ENCODE measurements at regions not wholly inside any gene's neighbourhood (a gene's known extent, or its start where the extent isn't known, plus 50 kb on each side); places are given as distances from the start of the nearest gene placed in this dataset.
A peak's percentile ranks its signal among the peaks of the same experiment; 100 is the strongest.

DNA sequence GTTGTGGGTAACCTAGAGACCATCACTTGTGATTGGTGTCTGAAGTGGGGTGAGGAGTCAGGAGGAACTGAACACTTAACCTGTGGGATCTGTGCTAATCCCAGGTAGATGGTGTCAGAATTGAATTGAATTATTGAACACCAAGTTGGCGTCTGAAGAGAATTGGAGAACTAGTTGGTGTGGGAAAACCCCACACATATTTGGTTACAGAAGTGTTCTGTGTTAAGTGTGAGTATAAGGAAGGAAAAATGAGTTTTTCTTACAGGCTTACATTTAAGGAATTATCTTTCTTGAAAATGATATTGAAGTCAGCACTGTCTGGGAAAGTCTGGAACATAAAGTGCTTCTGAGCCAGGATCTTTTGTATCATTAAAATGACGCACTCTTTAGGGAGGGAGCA lies 182.9 kb upstream of the ECI2 start:
- no peak for DNase-seq
- intact Hi-C loops (cut with DNase I) = no loop called here

DNA sequence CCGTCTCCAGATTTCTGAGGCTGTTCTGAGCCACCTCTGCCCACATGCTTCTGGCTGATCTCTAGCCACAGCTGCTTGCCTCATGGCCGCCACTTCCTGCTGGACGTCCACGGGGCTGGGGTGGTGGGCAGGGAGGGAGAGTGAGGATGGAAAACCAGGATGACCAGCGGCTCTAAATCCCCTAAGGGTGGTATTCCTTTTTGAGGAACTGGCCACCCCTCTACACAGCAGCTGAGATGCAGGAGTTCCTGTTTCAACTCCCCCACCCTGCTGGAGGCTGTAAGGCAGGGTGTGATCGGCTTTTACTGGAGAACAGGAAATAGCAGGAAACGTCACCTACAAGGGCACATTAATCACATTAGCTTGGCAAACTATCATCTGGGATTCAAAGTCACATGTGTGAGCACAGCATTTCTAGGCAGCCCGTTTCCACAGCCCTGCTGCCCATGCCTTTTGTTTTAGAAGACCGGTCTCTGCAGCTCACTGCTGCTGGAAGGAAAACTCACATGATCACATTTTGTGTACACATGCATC lies 181.6 kb upstream of the ECI2 start:
- peak in 1 of 10 donors; percentile 84 for DNase-seq
- intact Hi-C loops (cut with DNase I) = no loop called here

DNA sequence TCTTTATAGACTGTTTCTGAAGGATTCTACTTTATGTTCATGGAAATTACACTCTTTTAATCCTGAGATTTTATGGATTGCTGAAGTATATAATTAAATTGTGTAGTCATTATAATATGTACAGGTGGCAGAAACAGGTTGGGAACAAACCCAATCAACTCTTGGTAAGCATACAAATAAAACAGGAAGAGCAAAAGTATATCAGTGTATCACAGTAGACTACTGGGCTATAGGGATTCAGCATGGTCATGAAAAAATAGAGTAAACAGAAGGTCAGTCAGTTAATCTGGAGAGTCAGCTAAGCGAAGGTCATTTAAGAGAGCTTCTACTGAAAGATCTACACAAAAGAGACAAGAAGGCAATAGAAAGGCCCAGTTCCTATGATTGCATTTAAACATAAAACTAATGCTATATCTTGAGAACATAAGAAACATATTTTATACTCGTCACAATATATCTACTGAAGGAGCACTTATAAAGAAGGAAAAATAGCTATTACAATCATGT lies 178.9 kb upstream of the ECI2 start:
- DNase-seq = no peak
- intact Hi-C loops (cut with DNase I) = no loop called here

DNA sequence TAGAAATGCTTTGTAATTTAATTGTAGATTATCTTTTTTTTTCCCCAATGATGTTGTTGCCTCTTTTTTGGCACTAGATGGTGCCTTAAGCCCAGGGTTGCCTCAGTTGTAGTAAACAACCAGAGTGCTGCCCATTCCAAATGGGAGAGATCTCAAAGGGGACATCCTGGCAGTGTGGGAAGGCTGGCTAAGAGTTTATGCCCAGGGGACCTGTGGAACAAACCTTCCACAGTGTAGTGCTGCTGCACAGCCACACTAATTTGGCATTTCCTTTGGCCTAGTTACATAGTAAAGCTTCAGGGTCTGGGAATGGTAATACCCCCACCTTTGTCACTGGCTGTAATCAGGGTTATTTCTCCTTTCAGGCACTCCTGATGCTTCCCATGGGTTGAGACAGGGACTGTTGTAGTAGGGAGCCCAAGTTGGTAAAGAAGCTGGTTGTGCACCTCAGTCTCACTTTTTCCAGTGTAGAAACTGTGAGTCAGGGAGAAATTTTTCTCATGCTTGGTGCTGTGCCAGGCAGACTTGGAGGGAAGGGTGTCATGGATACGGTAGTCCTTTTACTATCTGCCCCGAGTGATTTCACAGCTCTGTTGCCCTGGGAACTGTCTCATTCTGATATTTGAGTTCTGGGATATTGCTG lies 177.8 kb upstream of the ECI2 start:
- DNase-seq = no peak
- intact Hi-C loops (cut with DNase I) = no loop called here

DNA sequence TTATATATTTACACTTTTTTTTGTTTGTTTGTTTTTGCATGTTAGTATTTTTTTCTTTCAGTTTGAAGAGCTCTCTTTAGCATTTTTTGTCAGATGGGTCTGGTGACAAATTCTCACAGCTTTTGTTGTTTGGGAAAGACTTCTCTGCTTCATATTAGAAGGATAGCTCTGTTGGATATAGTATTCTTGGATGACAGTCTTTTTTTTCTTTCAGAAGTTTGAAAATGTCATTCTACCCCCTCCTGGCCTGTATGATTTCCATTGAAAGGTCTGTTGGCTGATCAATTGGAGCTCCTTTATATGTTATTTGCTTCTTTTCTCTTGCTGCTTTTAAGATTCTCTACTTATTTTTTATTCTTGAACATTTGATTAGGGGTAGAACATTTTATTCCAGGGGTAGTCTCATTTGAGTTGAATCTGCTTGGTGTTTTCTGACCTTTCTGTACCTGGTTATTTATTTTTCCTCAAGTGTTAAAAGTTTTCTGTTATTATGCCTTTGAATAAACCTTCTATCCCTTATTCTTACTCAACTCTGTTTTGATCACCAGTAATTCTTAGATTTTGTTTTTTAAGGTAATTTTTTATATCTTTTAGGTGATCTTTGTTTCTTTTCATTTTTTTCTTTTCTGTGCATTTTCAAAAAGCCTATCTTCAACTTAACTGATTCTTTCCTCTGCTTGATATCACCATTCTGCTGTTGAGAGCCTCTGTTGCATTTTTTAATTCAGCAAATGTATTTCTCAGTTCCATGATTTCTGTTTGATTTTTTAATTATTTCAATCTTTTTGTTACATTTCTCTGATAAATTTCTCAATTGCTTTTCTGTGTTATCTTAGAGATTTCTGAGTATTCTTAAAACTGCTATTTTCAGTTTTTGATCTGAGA lies 176.8 kb upstream of the ECI2 start:
- intact Hi-C loops (cut with DNase I) = no loop called here
- no peak for DNase-seq

DNA sequence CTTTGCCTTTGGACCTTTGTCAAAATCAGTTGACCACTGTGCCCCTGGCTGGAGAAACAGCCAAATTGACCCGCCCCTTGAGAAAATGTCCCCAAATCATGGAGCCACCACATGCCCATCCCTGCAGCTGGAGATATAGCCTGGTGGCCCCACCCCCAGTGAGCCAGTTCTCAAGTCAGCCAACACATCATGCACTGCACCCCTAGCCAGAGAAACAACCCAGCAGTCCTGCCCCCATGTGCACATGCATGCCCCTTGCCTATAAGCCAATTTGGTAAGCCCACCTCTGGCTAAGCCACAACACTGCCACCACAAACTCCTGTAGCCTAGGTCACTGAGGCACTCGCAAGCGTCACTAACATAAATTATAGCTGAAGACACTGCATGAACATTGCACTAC lies 174.2 kb upstream of the ECI2 start:
- intact Hi-C loops (cut with DNase I) = no loop called here
- DNase-seq = no peak

DNA sequence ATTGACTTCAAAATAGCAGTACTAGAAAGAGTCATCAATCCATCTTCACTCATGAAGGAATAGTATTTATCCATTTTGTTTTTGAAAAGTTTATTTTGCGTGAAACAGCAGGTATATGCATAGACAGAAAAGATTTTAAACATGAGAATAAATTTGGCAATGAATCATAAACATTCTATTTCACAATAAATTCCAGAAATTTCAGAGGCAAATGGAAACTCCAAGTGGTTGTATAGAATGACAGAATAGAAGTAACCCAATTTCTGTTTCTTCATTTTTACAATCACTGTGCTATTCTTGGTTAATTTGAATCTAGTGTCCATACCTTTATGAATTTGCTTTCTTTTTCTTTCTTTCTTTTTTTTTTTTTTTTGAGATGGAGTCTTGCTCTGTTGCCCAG lies 173.0 kb upstream of the ECI2 start:
- intact Hi-C loops (cut with DNase I) = no loop called here
- no peak for DNase-seq

DNA sequence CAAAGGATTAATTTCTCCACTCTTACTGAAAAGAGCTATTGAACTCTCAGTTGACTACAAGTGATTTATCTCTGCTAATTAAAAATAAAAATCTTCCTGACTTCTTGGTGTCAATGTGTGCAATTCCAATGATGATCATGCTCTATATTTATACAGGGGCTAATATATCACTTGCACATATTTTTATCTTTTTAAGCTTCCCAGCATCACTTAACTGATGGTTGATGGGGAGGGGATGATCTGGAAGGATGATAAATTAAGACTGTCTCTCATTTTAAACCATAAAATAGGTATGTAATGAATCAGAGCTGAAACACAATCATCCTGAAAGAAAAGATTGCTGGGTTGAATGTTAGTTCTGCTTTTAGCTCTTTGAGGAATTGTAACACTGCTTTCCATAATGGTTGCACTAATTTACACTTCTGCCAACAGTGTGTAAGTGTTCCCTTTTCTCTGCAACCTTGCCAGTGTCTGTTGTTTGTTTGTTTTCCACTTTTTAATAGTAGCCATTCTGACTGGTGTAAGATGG lies 169.6 kb upstream of the ECI2 start:
- intact Hi-C loops (cut with DNase I) = no loop called here
- DNase-seq = no peak

DNA sequence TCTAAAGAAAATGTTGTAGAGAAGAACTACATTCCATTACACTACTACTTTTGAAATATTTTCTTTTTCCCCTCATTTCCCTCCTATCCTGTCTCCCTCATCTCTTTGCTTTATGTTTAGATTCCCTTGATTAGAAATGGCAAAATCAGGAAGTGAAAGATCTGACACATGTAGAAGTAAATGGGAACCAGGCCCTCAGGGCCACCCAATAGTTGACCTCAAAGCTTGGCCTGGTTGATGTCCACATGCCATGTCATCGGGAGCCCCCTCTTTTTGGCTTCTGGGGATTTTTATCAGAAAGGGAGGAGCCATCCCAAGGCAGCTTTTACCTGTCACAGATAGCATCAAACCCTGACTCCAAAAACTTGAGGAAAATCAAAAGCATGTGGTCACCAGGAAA lies 168.3 kb upstream of the ECI2 start:
- intact Hi-C loops (cut with DNase I) = no loop called here
- no peak for DNase-seq

DNA sequence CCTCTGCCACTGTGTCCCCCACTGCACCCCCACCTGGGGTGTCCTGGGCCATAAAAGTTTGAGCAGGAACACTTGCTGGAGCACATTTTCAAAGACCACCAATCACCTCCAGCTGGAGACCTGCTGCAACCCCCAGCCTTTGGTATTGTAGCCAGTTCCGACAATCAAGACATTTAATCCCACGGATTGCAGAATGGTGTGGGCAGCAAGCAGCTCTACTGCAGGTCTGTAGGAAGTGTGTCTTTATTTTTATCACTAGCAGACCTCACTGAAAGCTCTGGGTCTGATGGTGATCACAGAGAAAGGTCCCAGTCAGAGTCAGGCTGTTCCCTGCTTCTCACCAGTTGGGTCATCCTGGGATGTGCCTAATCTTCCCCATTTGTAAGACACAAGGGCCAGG lies 167.1 kb upstream of the ECI2 start:
- intact Hi-C loops (cut with DNase I) = no loop called here
- DNase-seq = no peak

DNA sequence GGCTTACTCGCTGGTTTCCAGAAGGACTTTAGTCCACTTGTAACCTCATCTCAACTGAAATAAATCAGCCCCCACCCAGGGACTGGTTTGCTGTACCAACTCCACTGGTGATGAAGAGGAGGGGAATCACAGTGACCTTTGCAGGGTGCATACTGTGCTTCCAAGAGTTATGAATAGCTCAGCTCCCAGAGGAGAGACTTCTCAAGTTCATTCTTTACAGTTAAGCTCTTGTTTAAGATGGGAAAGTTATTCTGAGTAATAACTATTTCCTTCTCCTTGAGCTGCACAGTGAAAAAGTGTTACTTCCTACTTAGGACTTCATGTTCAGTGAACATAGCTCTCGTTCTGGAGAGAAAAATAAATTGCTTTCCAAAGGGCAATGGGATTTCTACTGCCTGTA lies 166.5 kb upstream of the ECI2 start:
- intact Hi-C loops (cut with DNase I) = no loop called here
- no peak for DNase-seq

DNA sequence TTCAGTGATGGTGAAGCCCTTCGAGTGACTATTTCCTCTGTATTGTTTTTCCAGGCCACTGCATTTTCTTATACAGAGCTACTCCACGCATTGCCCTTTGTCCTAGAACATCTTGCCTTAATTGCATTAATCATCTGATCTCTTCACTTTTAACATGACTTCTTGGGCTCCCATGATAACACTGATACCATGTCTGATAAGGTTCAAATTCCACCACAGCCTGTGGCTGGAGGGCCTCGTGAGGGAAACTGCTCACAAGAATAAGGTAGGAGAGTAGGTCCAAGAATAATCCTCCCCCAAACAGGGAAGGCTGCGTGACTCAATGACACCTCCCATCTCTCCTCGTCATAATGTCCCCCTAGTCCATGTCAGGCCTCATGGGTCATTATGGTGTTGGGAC lies 165.5 kb upstream of the ECI2 start:
- no peak for DNase-seq
- intact Hi-C loops (cut with DNase I) = no loop called here

DNA sequence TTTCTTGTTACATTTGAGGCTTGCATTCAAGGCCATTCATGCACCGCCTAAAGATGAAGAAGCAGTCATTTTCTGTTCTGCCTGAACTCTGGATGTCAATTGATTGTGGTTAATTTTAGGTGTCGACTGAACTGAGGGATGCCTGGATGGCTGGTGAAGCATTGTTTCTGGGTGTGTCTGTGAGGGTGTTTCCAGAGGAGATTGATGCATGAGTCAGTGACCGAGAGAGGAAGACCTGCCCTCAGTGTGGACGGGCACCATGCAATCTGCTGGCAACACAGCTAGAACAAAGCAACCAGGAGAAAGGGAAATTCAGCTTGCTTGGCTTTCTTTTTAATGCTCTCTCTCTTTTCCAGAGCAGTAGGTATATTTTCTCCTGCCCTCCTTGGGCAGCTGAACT lies 164.1 kb upstream of the ECI2 start:
- intact Hi-C loops (cut with DNase I) = no loop called here
- DNase-seq = no peak

DNA sequence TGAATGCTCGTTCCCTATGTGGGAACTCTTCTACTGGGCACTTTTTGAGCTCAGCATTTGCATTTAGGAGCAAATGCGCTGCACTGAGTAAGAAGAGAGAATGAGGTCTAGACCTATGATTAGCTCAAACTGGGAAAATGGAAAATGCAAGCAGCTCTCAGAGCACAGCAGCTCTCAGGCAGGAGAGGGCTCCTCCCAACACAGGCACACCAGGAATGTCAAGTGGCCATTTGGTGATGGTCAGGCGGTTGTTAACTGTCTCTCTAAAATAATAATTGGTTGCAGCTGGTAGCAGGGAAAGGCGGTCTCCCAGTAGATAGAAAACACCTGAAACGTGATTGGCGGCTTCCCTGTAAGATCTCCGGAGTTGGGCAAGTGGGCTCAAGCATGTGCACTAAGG lies 162.0 kb upstream of the ECI2 start:
- no peak for DNase-seq
- intact Hi-C loops (cut with DNase I) = no loop called here

DNA sequence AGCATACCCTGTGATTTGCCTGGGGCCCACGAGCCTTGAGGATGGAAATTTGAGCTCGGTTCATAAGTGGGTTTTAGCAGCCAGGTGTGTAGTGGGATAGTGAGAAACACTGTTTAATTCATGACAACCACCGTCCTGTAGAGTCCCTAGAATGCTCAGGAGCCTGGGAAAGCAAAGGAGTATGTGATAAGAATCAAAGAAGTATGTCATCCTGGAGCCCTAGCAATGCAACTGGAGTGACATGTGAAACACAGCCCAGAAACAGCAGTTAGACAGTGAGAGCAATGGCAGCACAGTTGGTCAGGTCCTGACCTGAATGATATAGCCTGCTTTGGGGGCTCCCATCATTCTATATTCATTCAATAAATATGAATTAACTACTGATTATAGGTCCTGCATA lies 161.2 kb upstream of the ECI2 start:
- intact Hi-C loops (cut with DNase I) = no loop called here

DNA sequence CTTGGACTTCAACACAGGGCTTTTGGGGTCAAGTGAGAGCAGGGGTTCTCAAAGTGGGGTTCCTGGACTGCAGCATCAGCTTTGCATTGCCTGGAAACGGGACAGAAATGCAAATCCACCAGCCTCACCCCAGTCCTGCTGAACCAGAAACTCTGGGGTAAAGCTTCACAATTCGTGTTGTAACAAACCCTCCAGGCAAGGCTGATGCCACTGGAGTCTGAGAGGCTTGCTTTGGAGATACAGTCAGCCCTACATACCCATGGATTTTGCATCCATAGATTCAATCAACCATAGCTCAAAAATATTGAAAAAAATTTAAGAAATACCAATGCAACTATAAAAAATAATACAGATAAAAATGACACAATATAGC lies 160.4 kb upstream of the ECI2 start:
- DNase-seq = no peak
- intact Hi-C loops (cut with DNase I) = no loop called here

More for the DNA sequence above, 161.2 kb upstream of the ECI2 start:
- DNase-seq = no peak

DNA sequence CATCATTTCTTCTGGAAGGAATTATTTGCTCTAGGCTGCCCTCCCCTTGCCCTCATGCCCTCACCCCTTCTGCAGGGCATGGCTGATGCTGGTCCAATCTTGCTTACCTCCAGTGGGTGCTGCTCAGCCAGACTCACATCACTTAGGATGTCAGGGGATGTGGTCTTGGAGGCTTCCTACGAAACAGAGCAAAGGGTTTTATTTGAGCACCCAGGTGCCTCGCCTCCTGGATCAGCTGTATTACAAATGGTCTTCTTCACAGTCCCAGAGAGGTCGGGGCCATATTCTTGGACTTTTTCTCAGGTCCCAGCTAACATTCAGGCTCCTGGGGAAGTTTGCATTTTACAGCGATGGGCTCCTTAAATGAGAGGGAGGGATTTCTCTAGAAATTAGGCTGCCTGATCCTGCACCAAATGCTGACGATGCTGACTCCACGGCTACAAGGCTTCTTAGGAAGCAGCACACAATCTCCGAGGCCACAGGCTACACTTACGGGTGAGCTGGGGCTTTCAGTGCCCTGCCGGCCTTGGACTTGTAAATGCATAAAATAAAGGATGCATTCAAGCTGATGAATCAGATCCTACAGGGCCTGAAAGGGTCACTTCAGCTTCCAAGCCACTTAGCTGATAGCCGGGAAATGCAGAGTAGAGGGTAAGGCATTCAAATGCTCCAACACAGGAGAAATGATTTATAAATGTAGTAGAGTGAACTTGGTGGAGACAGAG lies 159.8 kb upstream of the ECI2 start:
- no peak for DNase-seq
- intact Hi-C loops (cut with DNase I) = no loop called here

DNA sequence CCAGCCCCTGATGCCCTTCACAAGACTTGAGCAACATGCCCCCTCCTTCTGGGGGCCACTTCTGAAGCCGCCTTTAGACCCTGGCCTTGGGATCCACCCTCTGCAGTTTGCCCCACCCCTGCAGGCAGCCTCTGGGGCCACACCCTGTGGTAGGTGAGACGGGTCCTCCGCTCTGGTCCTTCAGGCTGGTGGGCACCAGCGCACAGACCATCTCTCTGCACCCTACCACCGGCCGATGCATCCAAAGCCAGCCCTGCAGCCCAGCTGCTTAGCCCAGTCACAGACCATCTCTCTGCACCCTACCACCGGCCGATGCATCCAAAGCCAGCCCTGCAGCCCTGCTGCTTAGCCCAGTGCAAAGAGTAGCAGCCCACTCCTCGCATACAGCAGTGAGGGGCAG lies 159.3 kb upstream of the ECI2 start:
- intact Hi-C loops (cut with DNase I) = no loop called here
- no peak for DNase-seq

DNA sequence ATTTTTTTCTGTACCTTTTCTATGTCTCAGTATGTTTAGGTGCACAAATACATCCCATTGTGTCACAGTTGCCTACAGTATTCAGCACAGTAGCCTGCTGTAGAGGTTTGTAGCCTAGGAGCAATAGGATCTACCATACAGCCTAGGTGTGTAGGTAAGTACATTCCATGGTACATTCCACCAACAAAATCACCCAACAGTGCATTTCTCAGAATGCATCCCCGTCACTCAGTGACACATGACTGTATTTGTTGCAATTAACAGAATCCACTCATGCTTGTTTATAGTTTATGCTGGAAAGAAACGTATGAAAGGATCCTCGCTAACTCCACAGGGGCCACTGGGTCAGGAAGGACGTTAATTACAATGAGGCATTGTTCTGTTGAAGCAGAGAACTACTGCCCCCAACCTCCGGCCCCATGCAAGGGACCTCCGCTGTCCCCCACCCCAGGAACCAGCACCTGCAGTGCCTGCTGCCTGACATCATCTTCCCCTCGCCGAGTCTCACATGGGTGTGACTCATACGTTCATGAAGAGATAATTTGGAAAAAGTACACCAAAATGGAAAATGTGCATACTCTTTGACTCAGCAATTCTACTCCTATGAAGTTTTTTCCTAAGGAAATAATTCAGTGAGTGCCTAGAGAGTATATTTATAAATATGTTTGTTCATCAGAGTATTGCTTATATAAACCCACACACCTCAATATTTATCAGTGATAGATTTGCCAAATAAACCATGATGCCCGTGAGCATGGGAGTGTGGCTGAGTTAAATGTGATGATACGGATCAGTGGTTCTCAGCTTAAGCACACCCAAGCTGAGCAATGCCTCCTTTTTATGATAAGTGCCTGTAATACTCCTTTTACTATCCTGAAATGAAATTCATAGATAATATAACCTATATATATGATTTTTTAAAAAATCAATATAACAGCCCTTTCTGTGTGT lies 156.4 kb upstream of the ECI2 start:
- no peak for DNase-seq
- intact Hi-C loops (cut with DNase I) = no loop called here

DNA sequence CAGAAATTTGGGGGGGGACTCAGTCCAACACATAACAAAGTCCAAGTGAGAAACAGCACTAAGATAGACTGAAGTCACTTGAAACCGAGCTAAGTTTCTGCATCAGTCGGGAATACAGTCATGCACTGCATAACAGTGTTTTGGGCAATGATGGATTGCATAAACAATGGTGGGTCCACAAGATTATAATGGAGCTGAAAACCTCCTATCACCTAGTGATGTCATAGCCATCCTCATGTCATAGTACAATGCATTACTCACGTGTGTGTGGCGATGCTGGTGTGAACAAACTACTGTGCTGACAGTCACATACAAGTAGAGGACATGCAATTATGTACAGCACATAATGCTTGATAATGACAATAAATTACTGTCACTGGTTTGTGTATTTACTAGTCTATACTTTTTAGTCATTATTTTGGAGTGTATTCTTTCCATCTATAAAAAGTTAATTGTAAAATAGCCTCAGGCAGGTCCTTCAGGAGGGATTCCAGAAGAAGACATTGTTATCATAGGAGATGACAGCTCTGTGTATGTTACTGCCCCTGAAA lies 154.5 kb upstream of the ECI2 start:
- intact Hi-C loops (cut with DNase I) = no loop called here

More for the DNA sequence above, 154.5 kb upstream of the ECI2 start:
- DNase-seq = no peak
